ENCODE measurements at regions not wholly inside any gene's neighbourhood (a gene's known extent, or its start where the extent isn't known, plus 50 kb on each side); places are given as distances from the start of the nearest gene placed in this dataset.
"Not testable (repeated sequence)": the region's sequence is repeated elsewhere in the genome, so short reads cannot be mapped to it uniquely, and the experiment has no call there.

GRCh38 chr21:35481005-35481404 lies 431.9 kb upstream of the RUNX1 start:
- no peak for DNase-seq

- no peak for DNase-seq
Observed at GRCh38 chr21:35479529-35479928, 430.4 kb upstream of the RUNX1 start.

GRCh38 chr21:35479065-35479448 lies 430.0 kb upstream of the RUNX1 start:
- DNase-seq = no peak

GRCh38 chr21:35478161-35479064 lies 429.3 kb upstream of the RUNX1 start:
- DNase-seq = no peak

GRCh38 chr21:35477622-35478021 lies 428.5 kb upstream of the RUNX1 start:
- no peak for DNase-seq

GRCh38 chr21:35476621-35477395 lies 427.7 kb upstream of the RUNX1 start:
- DNase-seq = no peak

- DNase-seq = no peak
Observed at GRCh38 chr21:35475762-35476161, 426.7 kb upstream of the RUNX1 start.

- DNase-seq = no peak
Observed at GRCh38 chr21:35475009-35475408, 425.9 kb upstream of the RUNX1 start.

- no peak for DNase-seq
Observed at GRCh38 chr21:35473496-35473895, 424.4 kb upstream of the RUNX1 start.

GRCh38 chr21:35470522-35470921 lies 421.4 kb upstream of the RUNX1 start:
- no peak for DNase-seq

GRCh38 chr21:35469498-35469897 lies 420.4 kb upstream of the RUNX1 start:
- no peak for DNase-seq

GRCh38 chr21:35468991-35469390 lies 419.9 kb upstream of the RUNX1 start:
- no peak for DNase-seq

- DNase-seq = no peak
Observed at GRCh38 chr21:35467566-35467965, 418.5 kb upstream of the RUNX1 start.

GRCh38 chr21:35466681-35467080 lies 417.6 kb upstream of the RUNX1 start:
- DNase-seq = not testable (repeated sequence)

GRCh38 chr21:35465741-35466140 lies 416.6 kb upstream of the RUNX1 start:
- no peak for DNase-seq

GRCh38 chr21:35461700-35462099 lies 412.6 kb upstream of the RUNX1 start:
- DNase-seq = no peak

GRCh38 chr21:35460441-35460840 lies 411.3 kb upstream of the RUNX1 start:
- no peak for DNase-seq

GRCh38 chr21:35458405-35458804 lies 409.3 kb upstream of the RUNX1 start:
- DNase-seq = no peak

GRCh38 chr21:35457097-35457804 lies 408.1 kb upstream of the RUNX1 start:
- DNase-seq = no peak

- no peak for DNase-seq
Observed at GRCh38 chr21:35451276-35451675, 402.2 kb upstream of the RUNX1 start.

GRCh38 chr21:35450830-35451229 lies 401.7 kb upstream of the RUNX1 start:
- DNase-seq = no peak

GRCh38 chr21:35449846-35450245 lies 400.7 kb upstream of the RUNX1 start:
- DNase-seq = no peak

- DNase-seq = no peak
Observed at GRCh38 chr21:35448876-35449599, 399.9 kb upstream of the RUNX1 start.

Measured in NCI-H1436 (cell line).